ENCODE measurements at regions not wholly inside any gene's neighbourhood (a gene's known extent, or its start where the extent isn't known, plus 50 kb on each side); places are given as distances from the start of the nearest gene placed in this dataset.

DNA sequence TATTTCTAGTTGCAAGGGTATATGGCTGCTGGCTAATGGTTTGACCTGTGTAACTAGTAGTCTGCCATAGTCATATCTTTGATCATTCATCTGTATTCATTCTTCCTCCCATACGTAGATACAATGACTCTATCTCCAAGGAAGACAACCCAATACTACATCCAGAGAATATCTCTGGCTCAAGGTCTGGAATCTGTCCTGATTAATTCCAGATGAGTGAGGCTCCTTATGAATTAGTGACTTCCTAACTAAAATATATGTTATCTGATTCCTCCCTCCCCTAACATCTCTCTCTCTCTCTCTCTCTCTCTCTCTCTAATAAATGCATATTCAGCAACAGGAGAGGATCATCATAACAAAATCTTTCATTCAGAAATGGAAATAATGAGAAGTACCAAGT, 641.5 kb downstream of the FAT4 start:
- no peak overlapping the region for H3K4me3 ChIP-seq
- H3K27ac ChIP-seq: no peak overlapping the region
- no peaks in the 10 kb centered on the region for H3K4me1 ChIP-seq
- no peaks in the 10 kb centered on the region for H3K27me3 ChIP-seq
- H3K36me3 ChIP-seq: no peaks in the 10 kb centered on the region
- TF ChIP-seq, protein P1, sequence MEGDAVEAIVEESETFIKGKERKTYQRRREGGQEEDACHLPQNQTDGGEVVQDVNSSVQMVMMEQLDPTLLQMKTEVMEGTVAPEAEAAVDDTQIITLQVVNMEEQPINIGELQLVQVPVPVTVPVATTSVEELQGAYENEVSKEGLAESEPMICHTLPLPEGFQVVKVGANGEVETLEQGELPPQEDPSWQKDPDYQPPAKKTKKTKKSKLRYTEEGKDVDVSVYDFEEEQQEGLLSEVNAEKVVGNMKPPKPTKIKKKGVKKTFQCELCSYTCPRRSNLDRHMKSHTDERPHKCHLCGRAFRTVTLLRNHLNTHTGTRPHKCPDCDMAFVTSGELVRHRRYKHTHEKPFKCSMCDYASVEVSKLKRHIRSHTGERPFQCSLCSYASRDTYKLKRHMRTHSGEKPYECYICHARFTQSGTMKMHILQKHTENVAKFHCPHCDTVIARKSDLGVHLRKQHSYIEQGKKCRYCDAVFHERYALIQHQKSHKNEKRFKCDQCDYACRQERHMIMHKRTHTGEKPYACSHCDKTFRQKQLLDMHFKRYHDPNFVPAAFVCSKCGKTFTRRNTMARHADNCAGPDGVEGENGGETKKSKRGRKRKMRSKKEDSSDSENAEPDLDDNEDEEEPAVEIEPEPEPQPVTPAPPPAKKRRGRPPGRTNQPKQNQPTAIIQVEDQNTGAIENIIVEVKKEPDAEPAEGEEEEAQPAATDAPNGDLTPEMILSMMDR (IDR thresholded peaks at IDR 0.05 in 4 of 5, conservative IDR thresholded peaks at IDR 0.05 in 1 of 5): no peak
- intact Hi-C loops (cut with DNase I; ENCODE audit: low total_unique reads) (no loop called here), in situ Hi-C loops (cut with MboI; ENCODE audit: low sequenced_read_pairs in 4 of 4) (no loop called here)
- ATAC-seq (no peak), DNase-seq (no peak)
- H3K9me3 ChIP-seq: no peaks in the 10 kb centered on the region

DNA sequence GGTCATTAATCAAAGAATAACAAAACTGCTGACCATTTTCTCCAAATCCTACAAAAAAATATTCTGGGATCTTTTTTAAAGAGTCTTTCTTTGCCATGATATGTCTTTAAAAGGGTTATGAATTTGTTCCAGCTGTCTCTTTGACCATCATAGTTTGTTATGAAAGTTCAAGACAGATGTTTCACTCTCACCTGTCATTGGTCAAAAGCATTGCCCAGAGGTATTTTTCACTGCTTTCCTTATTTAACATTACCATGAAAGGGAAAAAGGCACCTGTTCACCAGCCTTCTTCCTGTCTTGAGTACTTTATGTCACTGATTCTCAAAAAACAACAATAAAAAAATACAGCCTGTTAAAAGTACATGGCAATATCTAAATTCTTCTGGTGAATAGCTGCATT, 643.8 kb downstream of the FAT4 start:
- no peak for TF ChIP-seq POLR2A (IDR thresholded peaks at IDR 0.05)
- TF ChIP-seq, protein P1 (IDR thresholded peaks at IDR 0.05 in 4 of 5, conservative IDR thresholded peaks at IDR 0.05 in 1 of 5): no peak
- intact Hi-C loops (cut with DNase I; ENCODE audit: low total_unique reads): no loop called here
- in situ Hi-C loops (cut with MboI; ENCODE audit: low sequenced_read_pairs in 4 of 4): no loop called here

DNA sequence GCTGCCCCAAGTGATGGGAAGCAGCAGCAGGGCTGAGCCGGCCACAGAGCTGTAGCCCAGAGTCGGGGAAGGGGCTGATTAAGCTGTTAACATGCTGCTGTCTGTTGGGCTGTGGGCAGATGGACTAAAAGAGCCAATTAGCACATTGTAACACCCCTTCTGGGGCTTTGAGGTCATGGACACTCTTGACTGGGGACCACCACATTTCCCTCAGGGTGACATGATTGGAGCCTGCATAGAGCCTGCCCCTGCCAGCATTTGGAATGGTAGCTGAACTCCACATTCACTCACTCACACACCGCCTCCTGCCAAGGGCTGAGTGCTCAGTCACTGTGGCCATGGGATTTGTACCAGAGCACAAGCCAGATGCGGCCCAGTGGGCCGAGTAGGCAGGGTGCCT, 646.9 kb downstream of the FAT4 start:
- TF ChIP-seq, protein P1 (IDR thresholded peaks at IDR 0.05 in 4 of 5, conservative IDR thresholded peaks at IDR 0.05 in 1 of 5): no peak
- TF ChIP-seq POLR2A (IDR thresholded peaks at IDR 0.05): no peak
- Histone ChIP-seq H3K27ac (no peak overlapping the region), H3K4me1 (no peaks in the 10 kb centered on the region), H3K9me3 (no peaks in the 10 kb centered on the region), H3K27me3 (no peaks in the 10 kb centered on the region), H3K36me3 (no peaks in the 10 kb centered on the region), H3K4me3 (no peak overlapping the region)
- intact Hi-C loops (cut with DNase I; ENCODE audit: low total_unique reads): no loop called here
- in situ Hi-C loops (cut with MboI; ENCODE audit: low sequenced_read_pairs in 4 of 4): no loop called here
- DNase-seq (no peak), ATAC-seq (no peak)

More for the DNA sequence above, 643.8 kb downstream of the FAT4 start:
- DNase-seq: no peak
- no peak overlapping the region for H3K4me3 ChIP-seq
- no peaks in the 10 kb centered on the region for H3K4me1 ChIP-seq
- ATAC-seq: no peak
- H3K27me3 ChIP-seq: no peaks in the 10 kb centered on the region
- H3K36me3 ChIP-seq: no peaks in the 10 kb centered on the region
- H3K9me3 ChIP-seq: no peaks in the 10 kb centered on the region
- no peak overlapping the region for H3K27ac ChIP-seq

DNA sequence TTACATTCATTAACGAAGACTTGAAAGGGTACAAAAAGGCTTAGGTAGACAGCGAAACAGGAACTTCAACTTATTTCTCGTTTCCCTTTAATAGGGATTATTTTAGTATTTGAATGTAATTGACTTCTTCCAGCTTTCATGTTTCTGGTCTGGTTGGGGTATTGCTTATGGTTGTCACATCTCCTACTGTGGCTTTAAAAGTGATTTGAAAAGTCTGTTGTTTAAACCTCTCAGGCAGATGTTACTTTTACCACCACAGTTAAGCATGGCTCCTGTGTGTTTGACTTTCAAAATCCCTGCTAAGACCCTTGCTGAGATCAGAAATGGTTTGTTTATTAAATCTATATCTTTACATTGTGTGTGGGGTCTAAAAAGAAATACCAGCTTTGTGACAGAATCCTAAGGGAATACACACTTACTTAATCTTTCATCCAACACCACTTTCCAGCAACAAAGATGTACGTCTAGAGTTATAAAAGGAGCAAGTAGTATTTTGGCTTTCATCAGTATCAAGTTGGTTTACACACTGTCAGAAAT, 661.2 kb downstream of the FAT4 start:
- in situ Hi-C loops (cut with MboI; ENCODE audit: low sequenced_read_pairs in 4 of 4): no loop called here
- no peak overlapping the region for H3K4me3 ChIP-seq

More for the DNA sequence above, 661.2 kb downstream of the FAT4 start:
- Histone ChIP-seq H3K27me3 (no peaks in the 10 kb centered on the region), H3K36me3 (no peaks in the 10 kb centered on the region), H3K27ac (no peak overlapping the region), H3K9me3 (no peaks in the 10 kb centered on the region), H3K4me1 (no peaks in the 10 kb centered on the region)
- no peak for DNase-seq
- ATAC-seq: no peak
- TF ChIP-seq, protein P1 (IDR thresholded peaks at IDR 0.05 in 4 of 5, conservative IDR thresholded peaks at IDR 0.05 in 1 of 5): no peak
- no peak for TF ChIP-seq POLR2A (IDR thresholded peaks at IDR 0.05)
- intact Hi-C loops (cut with DNase I; ENCODE audit: low total_unique reads): no loop called here
